Ishikawa (cell line): ENCODE measurements at regions not wholly inside any gene's neighbourhood (a gene's known extent, or its start where the extent isn't known, plus 50 kb on each side); places are given as distances from the start of the nearest gene placed in this dataset.

Source experiments
- CEBPB ChIP-seq: IDR thresholded peaks from 2 replicates; pipeline ENCODE4 v1.6.1; 2012
- CREB1 ChIP-seq: IDR thresholded peaks from 2 replicates; pipeline ENCODE4 v1.6.1; 2012; ENCODE audit warnings: low read depth
- EGR1 ChIP-seq: IDR thresholded peaks from 2 replicates; pipeline ENCODE4 v1.6.1; 2012
- EP300 ChIP-seq: IDR thresholded peaks from 2 replicates; pipeline ENCODE4 v1.6.1; 2012; ENCODE audit warnings: borderline replicate concordance
- FOXM1 ChIP-seq: IDR thresholded peaks from 2 replicates; pipeline ENCODE4 v1.6.1; 2012; ENCODE audit warnings: low read depth, borderline replicate concordance
- MAX ChIP-seq: IDR thresholded peaks from 2 replicates; pipeline ENCODE4 v1.6.1; 2012
- NFIC ChIP-seq: IDR thresholded peaks from 2 replicates; pipeline ENCODE4 v1.6.1; 2012
- RAD21 ChIP-seq: IDR thresholded peaks from 2 replicates; pipeline ENCODE4 v1.6.1; 2012; ENCODE audit warnings: low read depth
- REST ChIP-seq: IDR thresholded peaks from 2 replicates; pipeline ENCODE4 v1.6.1; 2012; ENCODE audit warnings: low read depth, mild to moderate bottlenecking
- TAF1 ChIP-seq: IDR thresholded peaks from 2 replicates; pipeline ENCODE4 v1.6.1; 2012; ENCODE audit warnings: low read depth, mild to moderate bottlenecking
- TCF12 ChIP-seq: IDR thresholded peaks from 2 replicates; pipeline ENCODE4 v1.6.1; 2012; ENCODE audit warnings: low read depth
- TEAD4 ChIP-seq: IDR thresholded peaks from 2 replicates; pipeline ENCODE4 v1.6.1; 2012
- USF1 ChIP-seq: IDR thresholded peaks from 2 replicates; pipeline ENCODE4 v1.6.1; 2012
- YY1 ChIP-seq: IDR thresholded peaks from 2 replicates; pipeline ENCODE4 v1.6.1; 2012; ENCODE audit warnings: low read depth
- ZBTB7A ChIP-seq: IDR thresholded peaks from 2 replicates; pipeline ENCODE4 v1.6.1; 2012; ENCODE audit warnings: low read depth

GRCh38 chr6:165985281-165985805, 182.3 kb downstream of the TBXT start:
- TF ChIP-seq EP300 (no peak), TAF1 (no peak), CEBPB (no peak), RAD21 (no peak), REST (no peak), CREB1 (no peak), ZBTB7A (no peak), NFIC (no peak), EGR1 (no peak)

GRCh38 chr6:165984729-165985275, 182.8 kb downstream of the TBXT start:
- TF ChIP-seq TAF1 (no peak), TEAD4 (no peak), USF1 (no peak), FOXM1 (no peak), NFIC (no peak), MAX (no peak), RAD21 (no peak), YY1 (no peak)

GRCh38 chr6:165983112-165984072, 184.3 kb downstream of the TBXT start:
- no peak for TF ChIP-seq FOXM1
- no peak for TF ChIP-seq MAX
- no peak for TF ChIP-seq NFIC
- no peak for TF ChIP-seq USF1
- no peak for TF ChIP-seq REST
- TF ChIP-seq RAD21 = no peak
- no peak for TF ChIP-seq TEAD4
- TF ChIP-seq EP300 = no peak
- TF ChIP-seq CREB1 = no peak
- TF ChIP-seq TAF1 = no peak
- no peak for TF ChIP-seq TCF12
- TF ChIP-seq CEBPB = no peak
- TF ChIP-seq ZBTB7A = no peak
- no peak for TF ChIP-seq YY1
- TF ChIP-seq EGR1 = no peak

GRCh38 chr6:165978476-165978875, 189.2 kb downstream of the TBXT start:
- no peak for TF ChIP-seq EGR1
- TF ChIP-seq TAF1 = no peak
- no peak for TF ChIP-seq MAX
- no peak for TF ChIP-seq EP300
- TF ChIP-seq CREB1 = no peak
- no peak for TF ChIP-seq ZBTB7A
- TF ChIP-seq TCF12 = no peak
- TF ChIP-seq USF1 = no peak

GRCh38 chr6:165976684-165977083, 191.0 kb downstream of the TBXT start:
- TF ChIP-seq YY1 = no peak
- TF ChIP-seq FOXM1 = no peak
